Ovary (tissue), 3 donors: ENCODE measurements at regions not wholly inside any gene's neighbourhood (a gene's known extent, or its start where the extent isn't known, plus 50 kb on each side); places are given as distances from the start of the nearest gene placed in this dataset.

ENCODE experiments used
- EP300 ChIP-seq: sonication (generic); formaldehyde crosslinking; IDR thresholded peaks from one replicate; pipeline ENCODE4 v1.6.1; 2017; ENCODE audit warnings: antibody characterized with exemption
- POLR2A ChIP-seq: fragments of 450-650 bp; IDR thresholded peaks from one replicate; pipeline ENCODE4 v1.6.1; 2017; ENCODE audit warnings: antibody characterized with exemption, mild to moderate bottlenecking, moderate library complexity
- TF ChIP-seq, protein P1 (sequence below), 3 donors: fragments of 450-650 bp in 2 of 3; fragments of 200-600 bp in 1 of 3; IDR thresholded peaks; one replicate each; pipeline versions ENCODE4 v1.5.1 to v1.8.0; 2016 to 2022; ENCODE audit warnings: antibody characterized with exemption in 3 of 3, mild to moderate bottlenecking in 1 of 3
- donor health status: DM: no; HTN: no; CAD: no.

DNA sequence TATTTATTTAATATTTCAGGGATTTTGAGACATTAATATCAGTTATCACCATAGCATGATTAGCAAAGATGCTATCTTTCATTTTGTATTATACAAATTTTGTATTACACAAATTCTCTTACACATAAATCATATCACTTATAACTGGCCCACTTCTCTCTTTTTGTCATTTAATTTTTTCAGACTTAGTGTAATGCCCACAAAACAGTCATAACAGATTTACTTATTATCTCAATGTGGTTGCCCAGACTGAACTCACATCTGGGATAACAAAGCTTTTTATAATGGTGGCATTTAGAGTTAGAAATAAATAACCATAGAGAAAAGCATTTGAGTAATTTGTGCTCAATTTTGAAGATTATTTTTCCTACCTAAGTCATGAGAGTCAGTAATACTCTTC is 148.3 kb downstream of the TFAP2B start:
- TF ChIP-seq POLR2A (no peak), EP300 (no peak)
- TF ChIP-seq, protein P1, sequence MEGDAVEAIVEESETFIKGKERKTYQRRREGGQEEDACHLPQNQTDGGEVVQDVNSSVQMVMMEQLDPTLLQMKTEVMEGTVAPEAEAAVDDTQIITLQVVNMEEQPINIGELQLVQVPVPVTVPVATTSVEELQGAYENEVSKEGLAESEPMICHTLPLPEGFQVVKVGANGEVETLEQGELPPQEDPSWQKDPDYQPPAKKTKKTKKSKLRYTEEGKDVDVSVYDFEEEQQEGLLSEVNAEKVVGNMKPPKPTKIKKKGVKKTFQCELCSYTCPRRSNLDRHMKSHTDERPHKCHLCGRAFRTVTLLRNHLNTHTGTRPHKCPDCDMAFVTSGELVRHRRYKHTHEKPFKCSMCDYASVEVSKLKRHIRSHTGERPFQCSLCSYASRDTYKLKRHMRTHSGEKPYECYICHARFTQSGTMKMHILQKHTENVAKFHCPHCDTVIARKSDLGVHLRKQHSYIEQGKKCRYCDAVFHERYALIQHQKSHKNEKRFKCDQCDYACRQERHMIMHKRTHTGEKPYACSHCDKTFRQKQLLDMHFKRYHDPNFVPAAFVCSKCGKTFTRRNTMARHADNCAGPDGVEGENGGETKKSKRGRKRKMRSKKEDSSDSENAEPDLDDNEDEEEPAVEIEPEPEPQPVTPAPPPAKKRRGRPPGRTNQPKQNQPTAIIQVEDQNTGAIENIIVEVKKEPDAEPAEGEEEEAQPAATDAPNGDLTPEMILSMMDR (IDR thresholded peaks at IDR 0.05) = no peak
